ENCODE measurements at regions not wholly inside any gene's neighbourhood (a gene's known extent, or its start where the extent isn't known, plus 50 kb on each side); places are given as distances from the start of the nearest gene placed in this dataset.

- intact Hi-C loops (cut with micrococcal nuclease; ENCODE audit: unreplicated experiment) (no loop called here), in situ Hi-C loops (cut with MboI) (no loop called here)
- 45% methylated on average over 13 of the region's 13 CpGs for WGBS (ENCODE audit: insufficient coverage, insufficient replicate concordance, low lambda C conversion rate, missing lambda C conversion rate)
- ChIA-PET SMC1A (ENCODE audit: uncharacterized antibody, unreplicated experiment) (no interaction called here), RAD21 (ENCODE audit: unreplicated experiment) (no interaction called here), CTCF (no interaction called here), POLR2A (no interaction called here)
- no peak for TF ChIP-seq E4F1 (IDR thresholded peaks at IDR 0.05; ENCODE audit: borderline replicate concordance, partially characterized antibody)
- TF ChIP-seq SIN3A (IDR thresholded peaks at IDR 0.05; ENCODE audit: low read depth, low read length), result no peak
- no peak for TF ChIP-seq BACH1 (IDR thresholded peaks at IDR 0.05; ENCODE audit: borderline replicate concordance)
- TF ChIP-seq SREBF2 (IDR thresholded peaks at IDR 0.05; ENCODE audit: low read length), result no peak
- TF ChIP-seq CTCF (IDR thresholded peaks at IDR 0.05 in 2 of 3, conservative IDR thresholded peaks at IDR 0.05 in 1 of 3; ENCODE audit: control insufficient read depth in 2 of 3, extremely low read depth in 1 of 3, insufficient read depth in 1 of 3, low read depth in 3 of 3, low read length in 3 of 3), result no peak
- no peak for TF ChIP-seq RB1 (IDR thresholded peaks at IDR 0.05; ENCODE audit: borderline replicate concordance)
- TF ChIP-seq SMAD1 (IDR thresholded peaks at IDR 0.05; ENCODE audit: low read depth, partially characterized antibody), result no peak
- TF ChIP-seq NR2F1 (conservative IDR thresholded peaks at IDR 0.05), result no peak
- no peak for TF ChIP-seq DPF2 (IDR thresholded peaks at IDR 0.05)
- no peak for TF ChIP-seq ASH2L (IDR thresholded peaks at IDR 0.05; ENCODE audit: borderline replicate concordance, low read depth)
- TF ChIP-seq TBL1XR1 (IDR thresholded peaks at IDR 0.05; ENCODE audit: low read depth, low read length), result no peak
- no peak for TF ChIP-seq BHLHE40 (IDR thresholded peaks at IDR 0.05; ENCODE audit: borderline replicate concordance in 1 of 2, low read depth in 2 of 2, low read length in 1 of 2)
- FAIRE-seq (no peak), DNase-seq (ENCODE audit: low read depth, low spot score) (no peak), ATAC-seq (no peak)
- Histone ChIP-seq H3K9ac (ENCODE audit: control insufficient read depth, insufficient read depth, low read length) (no peak overlapping the region), H3K4me2 (ENCODE audit: control insufficient read depth, insufficient read depth) (no peak overlapping the region), H2AFZ (ENCODE audit: control insufficient read depth, low read depth, low read length) (no peak overlapping the region), H3K36me3 (ENCODE audit: control insufficient read depth in 2 of 2, insufficient read depth in 2 of 2, low read length in 1 of 2) (no peaks in the 10 kb centered on the region), H3K79me2 (ENCODE audit: control insufficient read depth, insufficient read depth, low read length) (no peaks in the 10 kb centered on the region), H3K4me3 (no peak overlapping the region), H4K20me1 (ENCODE audit: control insufficient read depth, insufficient read depth) (no peaks in the 10 kb centered on the region), H3K27me3 (replicated peaks in 1 of 2; ENCODE audit: control insufficient read depth in 2 of 2, insufficient read depth in 2 of 2, low read length in 1 of 2) (no peaks in the 10 kb centered on the region), H3K9me3 (replicated peaks; ENCODE audit: control insufficient read depth, insufficient read depth, low read length) (no peaks in the 10 kb centered on the region; the same call in 2 of the 3 replicates), H3K27ac (ENCODE audit: control insufficient read depth, insufficient read depth) (no peak overlapping the region), H3K4me1 (ENCODE audit: control insufficient read depth, insufficient read depth, low read length) (no peaks in the 10 kb centered on the region)
- no TSS peak for BruUV-seq (replicated peaks)
Observed at GRCh38 chr10:37711617-37712488, 145.6 kb downstream of the ZNF248 start.

All from GM12878 (cell line).